HS-5 (cell line): ENCODE measurements at regions not wholly inside any gene's neighbourhood (a gene's known extent, or its start where the extent isn't known, plus 50 kb on each side); places are given as distances from the start of the nearest gene placed in this dataset.
"Not testable (repeated sequence)": the region's sequence is repeated elsewhere in the genome, so short reads cannot be mapped to it uniquely, and the experiment has no call there.

Experiments used
- DNase-seq: peaks from one replicate; pipeline ENCODE4 v3.0.0-alpha.2; 2012; ENCODE audit warnings: low read depth

GRCh38 chrX:7638078-7638710 is 204.8 kb upstream of the VCX start:
- no peak for DNase-seq

GRCh38 chrX:7637066-7637465 is 205.9 kb upstream of the VCX start:
- no peak for DNase-seq

- no peak for DNase-seq
Measured at GRCh38 chrX:7635604-7636003, 207.4 kb upstream of the VCX start.

- DNase-seq, result no peak
Measured at GRCh38 chrX:7620560-7620959, 222.4 kb upstream of the VCX start.

GRCh38 chrX:7617994-7618393 is 225.0 kb upstream of the VCX start:
- no peak for DNase-seq

GRCh38 chrX:7614616-7615015 is 228.4 kb upstream of the VCX start:
- DNase-seq, result no peak

GRCh38 chrX:7608625-7609024 is 234.3 kb upstream of the VCX start:
- not testable (repeated sequence) for DNase-seq

- DNase-seq, result no peak
Measured at GRCh38 chrX:7606039-7606652, 236.8 kb upstream of the VCX start.

GRCh38 chrX:7603387-7603786 is 239.6 kb upstream of the VCX start:
- no peak for DNase-seq

- no peak for DNase-seq
Measured at GRCh38 chrX:7596822-7597221, 246.1 kb upstream of the VCX start.

- DNase-seq, result not testable (repeated sequence)
Measured at GRCh38 chrX:7593370-7593769, 249.6 kb upstream of the VCX start.

GRCh38 chrX:7586126-7586525 is 256.8 kb upstream of the VCX start:
- DNase-seq, result no peak

- no peak for DNase-seq
Measured at GRCh38 chrX:7582191-7582590, 260.8 kb upstream of the VCX start.

- DNase-seq, result no peak
Measured at GRCh38 chrX:7580127-7580526, 262.8 kb upstream of the VCX start.

GRCh38 chrX:7574325-7574724 is 268.6 kb upstream of the VCX start:
- no peak for DNase-seq

- no peak for DNase-seq
Measured at GRCh38 chrX:7570432-7571029, 272.4 kb upstream of the VCX start.

- no peak for DNase-seq
Measured at GRCh38 chrX:7568597-7568996, 274.4 kb upstream of the VCX start.

- DNase-seq, result no peak
Measured at GRCh38 chrX:7568130-7568529, 274.8 kb upstream of the VCX start.

GRCh38 chrX:7552760-7553159 is 290.2 kb upstream of the VCX start:
- no peak for DNase-seq

GRCh38 chrX:7546551-7547080 is 296.4 kb upstream of the VCX start:
- no peak for DNase-seq

GRCh38 chrX:7545564-7545963 is 297.4 kb upstream of the VCX start:
- DNase-seq, result no peak

GRCh38 chrX:7542587-7543380 is 300.2 kb upstream of the VCX start:
- DNase-seq, result no peak

GRCh38 chrX:7522860-7523259 is 320.1 kb upstream of the VCX start:
- DNase-seq, result no peak
